ENCODE measurements at regions not wholly inside any gene's neighbourhood (a gene's known extent, or its start where the extent isn't known, plus 50 kb on each side); places are given as distances from the start of the nearest gene placed in this dataset.
A peak's percentile ranks its signal among the peaks of the same experiment; 100 is the strongest.

DNA sequence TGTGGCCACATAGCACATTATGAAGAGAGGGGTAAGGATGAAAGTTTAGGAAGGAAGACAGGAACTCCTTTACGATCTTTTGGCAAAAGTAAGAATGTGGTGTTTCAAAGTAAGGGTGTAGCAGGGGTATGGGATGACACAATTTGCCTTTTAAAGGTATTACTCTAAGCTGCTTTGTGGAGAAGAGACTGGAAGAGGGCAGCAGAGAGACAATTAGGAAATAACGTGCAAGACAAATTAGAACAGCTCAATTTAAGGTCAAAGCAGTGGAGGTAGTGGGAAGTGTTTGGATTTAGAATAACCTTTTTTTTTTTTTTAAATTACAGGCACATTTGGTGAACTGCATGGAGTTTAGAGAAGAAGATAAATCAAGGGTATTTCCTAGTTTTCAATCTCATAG lies 342.6 kb downstream of the NOVA1 start:
- TF ChIP-seq, protein P1, sequence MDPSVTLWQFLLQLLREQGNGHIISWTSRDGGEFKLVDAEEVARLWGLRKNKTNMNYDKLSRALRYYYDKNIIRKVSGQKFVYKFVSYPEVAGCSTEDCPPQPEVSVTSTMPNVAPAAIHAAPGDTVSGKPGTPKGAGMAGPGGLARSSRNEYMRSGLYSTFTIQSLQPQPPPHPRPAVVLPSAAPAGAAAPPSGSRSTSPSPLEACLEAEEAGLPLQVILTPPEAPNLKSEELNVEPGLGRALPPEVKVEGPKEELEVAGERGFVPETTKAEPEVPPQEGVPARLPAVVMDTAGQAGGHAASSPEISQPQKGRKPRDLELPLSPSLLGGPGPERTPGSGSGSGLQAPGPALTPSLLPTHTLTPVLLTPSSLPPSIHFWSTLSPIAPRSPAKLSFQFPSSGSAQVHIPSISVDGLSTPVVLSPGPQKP (IDR thresholded peaks at IDR 0.05; ENCODE audit: low read depth, low read length): no peak
- TF ChIP-seq POLR2A (IDR thresholded peaks at IDR 0.05; ENCODE audit: low read length) (no peak), CHD2 (IDR thresholded peaks at IDR 0.05; ENCODE audit: low read length, partially characterized antibody) (no peak), JUN (IDR thresholded peaks at IDR 0.05) (no peak), EP300 (IDR thresholded peaks at IDR 0.05) (no peak), RAD21 (conservative IDR thresholded peaks at IDR 0.05 in 1 of 2, IDR thresholded peaks at IDR 0.05 in 1 of 2) (peak; percentile 13 to 18; a peak in 2 of 5 replicates), SMC3 (IDR thresholded peaks at IDR 0.05) (no peak), POLR2AphosphoS2 (conservative IDR thresholded peaks at IDR 0.05; ENCODE audit: low read length) (no peak), SREBF2 (IDR thresholded peaks at IDR 0.05) (no peak)
- TF ChIP-seq, protein P2, sequence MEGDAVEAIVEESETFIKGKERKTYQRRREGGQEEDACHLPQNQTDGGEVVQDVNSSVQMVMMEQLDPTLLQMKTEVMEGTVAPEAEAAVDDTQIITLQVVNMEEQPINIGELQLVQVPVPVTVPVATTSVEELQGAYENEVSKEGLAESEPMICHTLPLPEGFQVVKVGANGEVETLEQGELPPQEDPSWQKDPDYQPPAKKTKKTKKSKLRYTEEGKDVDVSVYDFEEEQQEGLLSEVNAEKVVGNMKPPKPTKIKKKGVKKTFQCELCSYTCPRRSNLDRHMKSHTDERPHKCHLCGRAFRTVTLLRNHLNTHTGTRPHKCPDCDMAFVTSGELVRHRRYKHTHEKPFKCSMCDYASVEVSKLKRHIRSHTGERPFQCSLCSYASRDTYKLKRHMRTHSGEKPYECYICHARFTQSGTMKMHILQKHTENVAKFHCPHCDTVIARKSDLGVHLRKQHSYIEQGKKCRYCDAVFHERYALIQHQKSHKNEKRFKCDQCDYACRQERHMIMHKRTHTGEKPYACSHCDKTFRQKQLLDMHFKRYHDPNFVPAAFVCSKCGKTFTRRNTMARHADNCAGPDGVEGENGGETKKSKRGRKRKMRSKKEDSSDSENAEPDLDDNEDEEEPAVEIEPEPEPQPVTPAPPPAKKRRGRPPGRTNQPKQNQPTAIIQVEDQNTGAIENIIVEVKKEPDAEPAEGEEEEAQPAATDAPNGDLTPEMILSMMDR (IDR thresholded peaks at IDR 0.05): 0 out of 3 replicates have a peak, but pooled peaks have one; percentile 11

Measured in A549 (cell line).